GM13977 (cell line): ENCODE measurements at regions not wholly inside any gene's neighbourhood (a gene's known extent, or its start where the extent isn't known, plus 50 kb on each side); places are given as distances from the start of the nearest gene placed in this dataset.
"Not testable (repeated sequence)": the region's sequence is repeated elsewhere in the genome, so short reads cannot be mapped to it uniquely, and the experiment has no call there.

ENCODE experiments used
- DNase-seq: peaks from one replicate; pipeline ENCODE4 v3.0.0; 2012; ENCODE audit warnings: low spot score
- CTCF ChIP-seq: IDR thresholded peaks from 2 replicates; pipeline ENCODE4 v1.5.1; 2012; ENCODE audit warnings: mild to moderate bottlenecking, control low read depth; ENCODE audit not compliant: insufficient read depth; ENCODE audit errors: extremely low read depth, missing control alignments
- in situ Hi-C: fragments of 300-500 bp; cut with MboI; formaldehyde crosslinking; loops from one replicate; pipeline ENCODE4 v1.12.0; 2022; ENCODE audit warnings: low sequenced_read_pairs, low pct_unique_long_range_greater_than_20kb, mixed read lengths, inconsistent platforms; ENCODE audit not compliant: unreplicated experiment

GRCh38 chr2:64249426-64249825 is 105.2 kb upstream of the PELI1 start:
- in situ Hi-C loops: no loop called here
- TF ChIP-seq CTCF: no peak
- no peak for DNase-seq

- in situ Hi-C loops: no loop called here
- TF ChIP-seq CTCF: no peak
Measured at GRCh38 chr2:64250063-64250462, 105.8 kb upstream of the PELI1 start.

GRCh38 chr2:64250751-64251423 is 106.7 kb upstream of the PELI1 start:
- in situ Hi-C loops: no loop called here
- TF ChIP-seq CTCF: no peak
- DNase-seq: no peak

More at GRCh38 chr2:64250063-64250462, 105.8 kb upstream of the PELI1 start:
- DNase-seq: no peak

- no peak for DNase-seq
- TF ChIP-seq CTCF: no peak
- in situ Hi-C loops: no loop called here
Measured at GRCh38 chr2:64251497-64252250, 107.5 kb upstream of the PELI1 start.

DNA sequence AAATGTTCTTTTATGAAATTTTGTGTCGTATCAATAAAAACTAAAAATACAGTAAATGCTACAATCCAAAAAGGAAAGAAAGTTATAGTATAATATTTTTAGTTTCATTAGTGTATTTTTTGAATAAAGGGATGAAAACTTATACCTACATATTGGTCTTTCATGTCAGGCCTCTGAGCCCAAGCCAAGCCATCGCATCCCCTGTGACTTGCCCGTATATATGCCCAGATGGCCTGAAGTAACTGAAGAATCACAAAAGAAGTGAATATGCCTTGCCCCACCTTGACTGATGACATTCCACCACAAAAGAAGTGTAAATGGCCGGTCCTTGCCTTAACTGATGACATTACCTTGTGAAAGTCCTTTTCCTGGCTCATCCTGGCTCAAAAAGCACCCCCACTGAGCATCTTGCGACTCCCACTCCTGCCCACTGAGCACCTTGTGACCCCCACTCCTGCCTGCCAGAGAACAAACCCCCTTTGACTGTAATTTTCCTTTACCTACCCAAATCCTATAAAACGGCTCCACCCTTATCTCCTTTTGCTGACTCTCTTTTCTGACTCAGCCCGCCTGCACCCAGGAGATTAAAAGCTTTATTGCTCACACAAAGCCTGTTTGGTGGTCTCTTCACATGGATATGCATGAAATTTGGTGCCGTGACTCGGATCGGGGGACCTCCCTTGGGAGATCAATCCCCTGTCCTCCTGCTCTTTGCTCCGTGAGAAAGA is 108.2 kb upstream of the PELI1 start:
- in situ Hi-C loops, DNase-seq: not testable (repeated sequence)

DNA sequence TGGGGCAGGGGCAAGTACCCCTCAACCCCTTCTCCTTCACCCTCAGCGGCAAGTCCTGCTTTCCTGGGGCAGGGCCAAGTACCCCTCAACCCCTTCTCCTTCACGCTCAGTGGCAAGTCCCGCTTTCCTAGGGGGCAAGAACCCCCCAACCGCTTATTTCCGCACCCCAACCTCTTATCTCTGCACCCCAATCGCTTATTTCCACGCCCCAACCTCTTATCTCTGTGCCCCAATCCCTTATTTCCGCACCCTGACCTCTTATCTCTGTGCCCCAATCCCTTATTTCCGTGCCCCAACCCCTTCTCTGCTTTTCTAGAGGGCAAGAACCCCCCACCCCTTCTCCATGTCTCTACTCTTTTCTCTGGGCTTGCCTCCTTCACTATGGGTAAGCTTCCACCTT is 109.2 kb upstream of the PELI1 start:
- DNase-seq, in situ Hi-C loops: not testable (repeated sequence)

- in situ Hi-C loops: no loop called here
- no peak for TF ChIP-seq CTCF
- no peak for DNase-seq
Measured at GRCh38 chr2:64258566-64258965, 114.3 kb upstream of the PELI1 start.
